Mucosa of rectum (tissue), 2 donors: ENCODE measurements at regions not wholly inside any gene's neighbourhood (a gene's known extent, or its start where the extent isn't known, plus 50 kb on each side); places are given as distances from the start of the nearest gene placed in this dataset.

Experiments
- H3K27ac ChIP-seq, 2 donors: one replicate each; pipeline ENCODE4 v1.7.0; 2013; ENCODE audit warnings: inconsistent platforms in 2 of 2, low read depth in 2 of 2, low read length in 2 of 2
- H3K27me3 ChIP-seq, 2 donors: one replicate each; pipeline ENCODE4 v1.7.0; 2013; ENCODE audit warnings: low read length in 2 of 2; ENCODE audit not compliant: control insufficient read depth in 2 of 2, insufficient read depth in 2 of 2
- H3K36me3 ChIP-seq, 2 donors: one replicate each; pipeline ENCODE4 v1.7.0; 2013; ENCODE audit warnings: low read length in 2 of 2; ENCODE audit not compliant: control insufficient read depth in 2 of 2, insufficient read depth in 2 of 2
- H3K4me1 ChIP-seq, 2 donors: one replicate each; pipeline ENCODE4 v1.7.0; 2013; ENCODE audit warnings: low read length in 2 of 2, mild to moderate bottlenecking in 1 of 2; ENCODE audit not compliant: control insufficient read depth in 2 of 2, insufficient read depth in 2 of 2
- H3K4me3 ChIP-seq, 2 donors: one replicate each; pipeline ENCODE4 v1.7.0; 2013; ENCODE audit warnings: low read length in 2 of 2
- H3K9ac ChIP-seq, 2 donors: one replicate each; pipeline ENCODE4 v1.7.0; 2013; ENCODE audit warnings: low read length in 2 of 2, low read depth in 1 of 2, mild to moderate bottlenecking in 1 of 2
- H3K9me3 ChIP-seq, 2 donors: one replicate each; pipeline ENCODE4 v1.7.0; 2013; ENCODE audit warnings: low read length in 2 of 2; ENCODE audit not compliant: control insufficient read depth in 2 of 2
- donor health status: healthy.
- donor health status: Normal muscosa, but diverticular disease.

- Histone ChIP-seq H3K36me3 (no peaks in the 10 kb centered on the region), H3K27me3 (no peaks in the 10 kb centered on the region), H3K4me1 (peaks cover 11 to 14% of the 10 kb centered on the region in 2 donors), H3K9me3 (no peaks in the 10 kb centered on the region), H3K9ac (no peak overlapping the region), H3K27ac (no peak overlapping the region), H3K4me3 (no peak overlapping the region)
These were observed 70.4 kb upstream of the HPCAL1 start for GRCh38 chr2:10232096-10232815.

- Histone ChIP-seq H3K36me3 (no peaks in the 10 kb centered on the region), H3K9ac (no peak overlapping the region)
These were observed 69.3 kb upstream of the HPCAL1 start for GRCh38 chr2:10233131-10234012.

GRCh38 chr2:10234013-10234306 is 68.7 kb upstream of the HPCAL1 start:
- Histone ChIP-seq H3K9me3 (no peaks in the 10 kb centered on the region), H3K4me1 (peaks cover 5 to 9% of the 10 kb centered on the region in 2 donors), H3K4me3 (no peak overlapping the region), H3K27ac (no peak overlapping the region), H3K27me3 (no peaks in the 10 kb centered on the region), H3K9ac (no peak overlapping the region), H3K36me3 (no peaks in the 10 kb centered on the region)

More at GRCh38 chr2:10233131-10234012, 69.3 kb upstream of the HPCAL1 start:
- Histone ChIP-seq H3K4me1 (peaks cover 5 to 9% of the 10 kb centered on the region in 2 donors), H3K9me3 (no peaks in the 10 kb centered on the region), H3K27me3 (no peaks in the 10 kb centered on the region), H3K27ac (no peak overlapping the region), H3K4me3 (no peak overlapping the region)

GRCh38 chr2:10234409-10235094 is 68.2 kb upstream of the HPCAL1 start:
- H3K9ac ChIP-seq: no peak overlapping the region
- H3K4me1 ChIP-seq: peaks cover 5% of the 10 kb centered on the region in 2 donors
- H3K27me3 ChIP-seq: no peaks in the 10 kb centered on the region
- no peak overlapping the region for H3K4me3 ChIP-seq
- H3K36me3 ChIP-seq: no peaks in the 10 kb centered on the region
- no peak overlapping the region for H3K27ac ChIP-seq
- no peaks in the 10 kb centered on the region for H3K9me3 ChIP-seq

GRCh38 chr2:10235099-10235908 is 67.4 kb upstream of the HPCAL1 start:
- Histone ChIP-seq H3K9ac (no peak overlapping the region), H3K36me3 (no peaks in the 10 kb centered on the region), H3K4me1 (peaks cover 4 to 5% of the 10 kb centered on the region in 2 donors), H3K9me3 (no peaks in the 10 kb centered on the region), H3K27me3 (no peaks in the 10 kb centered on the region), H3K4me3 (no peak overlapping the region), H3K27ac (no peak overlapping the region)

- no peaks in the 10 kb centered on the region for H3K27me3 ChIP-seq
- H3K9ac ChIP-seq: no peak overlapping the region
- no peaks in the 10 kb centered on the region for H3K9me3 ChIP-seq
- peaks cover 4 to 5% of the 10 kb centered on the region in 2 donors for H3K4me1 ChIP-seq
- H3K4me3 ChIP-seq: no peak overlapping the region
- H3K27ac ChIP-seq: no peak overlapping the region
- H3K36me3 ChIP-seq: no peaks in the 10 kb centered on the region
These were observed 66.7 kb upstream of the HPCAL1 start for GRCh38 chr2:10235909-10236550.

- H3K4me1 ChIP-seq: peaks cover 4 to 5% of the 10 kb centered on the region in 2 donors
- H3K9me3 ChIP-seq: no peaks in the 10 kb centered on the region
- H3K9ac ChIP-seq: no peak overlapping the region
- H3K27me3 ChIP-seq: no peaks in the 10 kb centered on the region
- H3K27ac ChIP-seq: no peak overlapping the region
- H3K4me3 ChIP-seq: no peak overlapping the region
- no peaks in the 10 kb centered on the region for H3K36me3 ChIP-seq
These were observed 65.9 kb upstream of the HPCAL1 start for GRCh38 chr2:10236571-10237391.

- Histone ChIP-seq H3K4me3 (no peak overlapping the region), H3K27me3 (no peaks in the 10 kb centered on the region), H3K4me1 (peaks cover 4 to 5% of the 10 kb centered on the region in 2 donors), H3K9ac (no peak overlapping the region), H3K9me3 (no peaks in the 10 kb centered on the region), H3K27ac (no peak overlapping the region), H3K36me3 (no peaks in the 10 kb centered on the region)
These were observed 65.0 kb upstream of the HPCAL1 start for GRCh38 chr2:10237392-10238321.
